GM12878 (cell line): ENCODE measurements at regions not wholly inside any gene's neighbourhood (a gene's known extent, or its start where the extent isn't known, plus 50 kb on each side); places are given as distances from the start of the nearest gene placed in this dataset.

ENCODE experiments used
- ATAC-seq: fragments of 200-7000 bp; cut with Tn5 transposase; 3 replicates; pipeline ENCODE4 v1.9.1; 2020; ENCODE audit warnings: mild to moderate bottlenecking, moderate library complexity
- BruUV-seq: library from RNA; stranded (reverse); fragments of 400-500 nt; replicated peaks from 2 replicates; lab custom pipeline; 2021; lab: Mats Ljungman, UMichigan
- CTCF ChIA-PET: fragments of 300-600 bp; sonication (Branson Sonifier 250); formaldehyde crosslinking; extraction: SDS; loops from one replicate; lab custom pipeline; 2021; ENCODE audit warnings: inconsistent platforms; lab: Yijun Ruan, JAX
- POLR2A ChIA-PET: fragments of 350-600 bp; formaldehyde crosslinking; extraction: SDS; loops from one replicate; lab custom pipeline; 2021; ENCODE audit warnings: inconsistent platforms; lab: Charles Lee
- RAD21 ChIA-PET: fragments of 300-600 bp; sonication (Branson Sonifier 250); formaldehyde crosslinking; loops from one replicate; lab custom pipeline; 2023; ENCODE audit warnings: antibody characterized with exemption; ENCODE audit not compliant: unreplicated experiment; lab: Charles Lee
- SMC1A ChIA-PET: fragments of 300-600 bp; sonication (Branson Sonifier 250); formaldehyde crosslinking; loops from one replicate; lab custom pipeline; 2023; ENCODE audit not compliant: unreplicated experiment, uncharacterized antibody; lab: Charles Lee
- DNase-seq: peaks from one replicate; pipeline ENCODE4 v3.0.0-alpha.2; 2011; ENCODE audit warnings: low read depth, low spot score
- FAIRE-seq: peaks from 3 replicates; lab custom pipeline; 2011; peaks lifted over from hg19 to GRCh38; lab: Jason Lieb, UNC
- H2AFZ ChIP-seq: 2 replicates; pipeline ENCODE4 v1.6.0; 2011; ENCODE audit warnings: low read depth, low read length, control low read depth; ENCODE audit not compliant: control insufficient read depth
- H3K27ac ChIP-seq: 2 replicates; pipeline ENCODE4 v1.5.1; 2011; ENCODE audit warnings: control low read depth; ENCODE audit not compliant: control insufficient read depth, insufficient read depth
- H3K27me3 ChIP-seq, 2 experiments: replicated peaks in 1 of 2; 2 replicates each; pipeline versions ENCODE4 v1.6.0 to v1.6.1; 2011; ENCODE audit warnings: low read length in 1 of 2; ENCODE audit not compliant: control insufficient read depth in 2 of 2, insufficient read depth in 2 of 2
- H3K36me3 ChIP-seq, 2 experiments: 2 replicates each; pipeline ENCODE4 v1.5.1; 2011; ENCODE audit warnings: low read length in 1 of 2; ENCODE audit not compliant: control insufficient read depth in 2 of 2, insufficient read depth in 2 of 2
- H3K4me1 ChIP-seq: 2 replicates; pipeline ENCODE4 v1.6.1; 2011; ENCODE audit warnings: mild to moderate bottlenecking, low read length, moderate library complexity, mixed read lengths; ENCODE audit not compliant: control insufficient read depth, insufficient read depth
- H3K4me2 ChIP-seq: 2 replicates; pipeline ENCODE4 v1.6.0; 2011; ENCODE audit warnings: control low read depth; ENCODE audit not compliant: control insufficient read depth, insufficient read depth
- H3K4me3 ChIP-seq: fragments of 200-600 bp; sonication (generic); 2 replicates; pipeline ENCODE4 v1.5.1; 2016
- H3K79me2 ChIP-seq: 2 replicates; pipeline ENCODE4 v1.6.0; 2011; ENCODE audit warnings: low read length; ENCODE audit not compliant: control insufficient read depth, insufficient read depth
- H3K9ac ChIP-seq: 2 replicates; pipeline ENCODE4 v1.8.0; 2011; ENCODE audit warnings: low read length, control low read depth, mixed read lengths; ENCODE audit not compliant: control insufficient read depth, insufficient read depth
- H3K9me3 ChIP-seq: replicated peaks from 3 replicates; pipeline ENCODE4 v1.5.1; 2011; ENCODE audit warnings: mild to moderate bottlenecking, low read length; ENCODE audit not compliant: control insufficient read depth, insufficient read depth
- H4K20me1 ChIP-seq: 2 replicates; pipeline ENCODE4 v1.6.0; 2011; ENCODE audit not compliant: control insufficient read depth, insufficient read depth
- CREM ChIP-seq: IDR thresholded peaks from 2 replicates; pipeline ENCODE4 v1.6.1; 2014; ENCODE audit warnings: antibody characterized with exemption, low read depth
- ESRRA ChIP-seq: IDR thresholded peaks from 2 replicates; pipeline ENCODE4 v1.6.1; 2012; ENCODE audit warnings: mild to moderate bottlenecking, low read length, improper control_type of control experiment
- FOS ChIP-seq: IDR thresholded peaks from 3 replicates; pipeline ENCODE4 v1.6.1; 2011; ENCODE audit warnings: borderline replicate concordance; ENCODE audit not compliant: insufficient read length; ENCODE audit errors: extremely low read depth
- FOXK2 ChIP-seq: fragments of 450-650 bp; IDR thresholded peaks from 2 replicates; pipeline ENCODE4 v1.6.1; 2017; ENCODE audit warnings: mild to moderate bottlenecking, moderate library complexity
- JUNB ChIP-seq: IDR thresholded peaks from 2 replicates; pipeline ENCODE4 v1.6.1; 2016; ENCODE audit warnings: antibody characterized with exemption, mild to moderate bottlenecking
- MEF2B ChIP-seq: fragments of 450-650 bp; IDR thresholded peaks from 2 replicates; pipeline ENCODE4 v1.6.1; 2018; ENCODE audit warnings: mild to moderate bottlenecking, moderate library complexity; ENCODE audit not compliant: partially characterized antibody, poor library complexity, severe bottlenecking
- NFXL1 ChIP-seq: fragments of 450-650 bp; IDR thresholded peaks from 2 replicates; pipeline ENCODE4 v1.6.1; 2017; ENCODE audit warnings: antibody characterized with exemption, mild to moderate bottlenecking, borderline replicate concordance
- RB1 ChIP-seq: fragments of 450-650 bp; formaldehyde crosslinking; IDR thresholded peaks from 2 replicates; pipeline ENCODE4 v1.6.1; 2017; ENCODE audit warnings: mild to moderate bottlenecking, borderline replicate concordance
- SMAD5 ChIP-seq: IDR thresholded peaks from 2 replicates; pipeline ENCODE4 v1.6.1; 2016; ENCODE audit warnings: antibody characterized with exemption, low read depth
- STAT1 ChIP-seq: fragments of 450-650 bp; conservative IDR thresholded peaks from 2 replicates; pipeline ENCODE4 v1.6.1; 2014; ENCODE audit warnings: antibody characterized with exemption, mild to moderate bottlenecking
- YBX1 ChIP-seq: fragments of 450-650 bp; IDR thresholded peaks from 2 replicates; pipeline ENCODE4 v1.6.1; 2016; ENCODE audit warnings: antibody characterized with exemption
- YY1 ChIP-seq: IDR thresholded peaks from 2 replicates; pipeline ENCODE4 v1.6.1; 2011; ENCODE audit warnings: low read depth, mild to moderate bottlenecking, low read length
- WGBS: methylation state at CpG from one replicate; pipeline ENCODE4 v1.1.6; 2016; ENCODE audit warnings: low lambda C conversion rate; ENCODE audit not compliant: insufficient replicate concordance, insufficient coverage; ENCODE audit errors: missing lambda C conversion rate; 5-methylcytosine and 5-hydroxymethylcytosine counted together
- in situ Hi-C: fragments of 300-500 bp; cut with MboI; formaldehyde crosslinking; loops from 9 replicates; pipeline ENCODE4 v1.14.3; 2018; ENCODE audit warnings: mixed read lengths
- intact Hi-C: fragments of 100-400 bp; cut with micrococcal nuclease; formaldehyde crosslinking; loops from one replicate; pipeline ENCODE4 v1.14.2; 2022; ENCODE audit not compliant: unreplicated experiment
- TF ChIP-seq, protein P1 (sequence below): IDR thresholded peaks from 2 replicates; pipeline ENCODE4 v1.6.1; 2012; ENCODE audit warnings: mild to moderate bottlenecking, low read depth, low read length
- TF ChIP-seq, protein P2 (sequence below): IDR thresholded peaks from 2 replicates; pipeline ENCODE4 v1.6.1; 2012; ENCODE audit warnings: improper control_type of control experiment, low read depth, low read length; ENCODE audit not compliant: insufficient replicate concordance
- TF ChIP-seq, protein P3 (sequence below): IDR thresholded peaks from 2 replicates; pipeline ENCODE4 v1.6.1; 2011; ENCODE audit warnings: low read depth, mild to moderate bottlenecking, low read length, moderate library complexity, borderline replicate concordance; ENCODE audit errors: extremely low read depth
- TF ChIP-seq, protein P4 (sequence below): fragments of 450-650 bp; IDR thresholded peaks from 2 replicates; pipeline ENCODE4 v1.6.1; 2016; ENCODE audit warnings: mild to moderate bottlenecking

DNA sequence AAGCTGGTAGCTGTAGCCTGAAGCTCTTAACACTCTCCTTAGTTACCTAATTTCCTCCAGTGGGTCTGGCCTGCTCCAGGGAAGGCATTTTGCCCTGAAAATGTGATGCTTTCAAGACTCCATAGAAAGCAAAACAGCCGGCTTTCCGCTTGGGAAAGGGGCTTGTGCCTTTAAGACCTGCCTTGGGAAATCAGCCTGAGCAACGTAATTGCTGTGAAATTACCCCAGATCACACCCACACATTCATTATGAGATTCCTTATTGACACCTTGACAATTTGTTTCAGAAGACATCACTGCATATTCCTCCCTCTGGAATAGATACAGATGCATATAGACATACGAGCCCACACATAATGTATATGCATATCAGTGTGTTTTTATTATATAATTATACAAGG, 190.5 kb upstream of the SKOR2 start:
- RAD21 ChIA-PET, result no interaction called here
- ATAC-seq, result no peak
- no peak overlapping the region for H3K27ac ChIP-seq
- H3K4me2 ChIP-seq, result no peak overlapping the region
- H3K9ac ChIP-seq, result no peak overlapping the region
- H3K9me3 ChIP-seq, result no peaks in the 10 kb centered on the region; the same call in 2 of the 3 replicates
- CTCF ChIA-PET, result no interaction called here
- BruUV-seq, result no TSS peak
- no peak overlapping the region for H2AFZ ChIP-seq
- no peaks in the 10 kb centered on the region for H3K36me3 ChIP-seq
- H3K4me1 ChIP-seq, result no peaks in the 10 kb centered on the region
- DNase-seq, result no peak
- H3K79me2 ChIP-seq, result no peaks in the 10 kb centered on the region
- 6% methylated on average over 4 of the region's 4 CpGs for WGBS
- POLR2A ChIA-PET, result no interaction called here
- in situ Hi-C loops, result no loop called here
- H3K27me3 ChIP-seq, result no peaks in the 10 kb centered on the region; a peak in 1 of 4 replicates
- intact Hi-C loops, result no loop called here
- H4K20me1 ChIP-seq, result no peaks in the 10 kb centered on the region
- no peak for FAIRE-seq
- no peak overlapping the region for H3K4me3 ChIP-seq
- SMC1A ChIA-PET, result no interaction called here
- no peak for TF ChIP-seq JUNB
- TF ChIP-seq YBX1, result no peak
- TF ChIP-seq CREM, result no peak
- TF ChIP-seq RB1, result no peak
- TF ChIP-seq ESRRA, result no peak
- TF ChIP-seq YY1, result no peak
- no peak for TF ChIP-seq FOS
- TF ChIP-seq, protein P1, sequence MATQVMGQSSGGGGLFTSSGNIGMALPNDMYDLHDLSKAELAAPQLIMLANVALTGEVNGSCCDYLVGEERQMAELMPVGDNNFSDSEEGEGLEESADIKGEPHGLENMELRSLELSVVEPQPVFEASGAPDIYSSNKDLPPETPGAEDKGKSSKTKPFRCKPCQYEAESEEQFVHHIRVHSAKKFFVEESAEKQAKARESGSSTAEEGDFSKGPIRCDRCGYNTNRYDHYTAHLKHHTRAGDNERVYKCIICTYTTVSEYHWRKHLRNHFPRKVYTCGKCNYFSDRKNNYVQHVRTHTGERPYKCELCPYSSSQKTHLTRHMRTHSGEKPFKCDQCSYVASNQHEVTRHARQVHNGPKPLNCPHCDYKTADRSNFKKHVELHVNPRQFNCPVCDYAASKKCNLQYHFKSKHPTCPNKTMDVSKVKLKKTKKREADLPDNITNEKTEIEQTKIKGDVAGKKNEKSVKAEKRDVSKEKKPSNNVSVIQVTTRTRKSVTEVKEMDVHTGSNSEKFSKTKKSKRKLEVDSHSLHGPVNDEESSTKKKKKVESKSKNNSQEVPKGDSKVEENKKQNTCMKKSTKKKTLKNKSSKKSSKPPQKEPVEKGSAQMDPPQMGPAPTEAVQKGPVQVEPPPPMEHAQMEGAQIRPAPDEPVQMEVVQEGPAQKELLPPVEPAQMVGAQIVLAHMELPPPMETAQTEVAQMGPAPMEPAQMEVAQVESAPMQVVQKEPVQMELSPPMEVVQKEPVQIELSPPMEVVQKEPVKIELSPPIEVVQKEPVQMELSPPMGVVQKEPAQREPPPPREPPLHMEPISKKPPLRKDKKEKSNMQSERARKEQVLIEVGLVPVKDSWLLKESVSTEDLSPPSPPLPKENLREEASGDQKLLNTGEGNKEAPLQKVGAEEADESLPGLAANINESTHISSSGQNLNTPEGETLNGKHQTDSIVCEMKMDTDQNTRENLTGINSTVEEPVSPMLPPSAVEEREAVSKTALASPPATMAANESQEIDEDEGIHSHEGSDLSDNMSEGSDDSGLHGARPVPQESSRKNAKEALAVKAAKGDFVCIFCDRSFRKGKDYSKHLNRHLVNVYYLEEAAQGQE, result no peak
- no peak for TF ChIP-seq MEF2B
- no peak for TF ChIP-seq FOXK2
- TF ChIP-seq SMAD5, result no peak
- TF ChIP-seq, protein P2, sequence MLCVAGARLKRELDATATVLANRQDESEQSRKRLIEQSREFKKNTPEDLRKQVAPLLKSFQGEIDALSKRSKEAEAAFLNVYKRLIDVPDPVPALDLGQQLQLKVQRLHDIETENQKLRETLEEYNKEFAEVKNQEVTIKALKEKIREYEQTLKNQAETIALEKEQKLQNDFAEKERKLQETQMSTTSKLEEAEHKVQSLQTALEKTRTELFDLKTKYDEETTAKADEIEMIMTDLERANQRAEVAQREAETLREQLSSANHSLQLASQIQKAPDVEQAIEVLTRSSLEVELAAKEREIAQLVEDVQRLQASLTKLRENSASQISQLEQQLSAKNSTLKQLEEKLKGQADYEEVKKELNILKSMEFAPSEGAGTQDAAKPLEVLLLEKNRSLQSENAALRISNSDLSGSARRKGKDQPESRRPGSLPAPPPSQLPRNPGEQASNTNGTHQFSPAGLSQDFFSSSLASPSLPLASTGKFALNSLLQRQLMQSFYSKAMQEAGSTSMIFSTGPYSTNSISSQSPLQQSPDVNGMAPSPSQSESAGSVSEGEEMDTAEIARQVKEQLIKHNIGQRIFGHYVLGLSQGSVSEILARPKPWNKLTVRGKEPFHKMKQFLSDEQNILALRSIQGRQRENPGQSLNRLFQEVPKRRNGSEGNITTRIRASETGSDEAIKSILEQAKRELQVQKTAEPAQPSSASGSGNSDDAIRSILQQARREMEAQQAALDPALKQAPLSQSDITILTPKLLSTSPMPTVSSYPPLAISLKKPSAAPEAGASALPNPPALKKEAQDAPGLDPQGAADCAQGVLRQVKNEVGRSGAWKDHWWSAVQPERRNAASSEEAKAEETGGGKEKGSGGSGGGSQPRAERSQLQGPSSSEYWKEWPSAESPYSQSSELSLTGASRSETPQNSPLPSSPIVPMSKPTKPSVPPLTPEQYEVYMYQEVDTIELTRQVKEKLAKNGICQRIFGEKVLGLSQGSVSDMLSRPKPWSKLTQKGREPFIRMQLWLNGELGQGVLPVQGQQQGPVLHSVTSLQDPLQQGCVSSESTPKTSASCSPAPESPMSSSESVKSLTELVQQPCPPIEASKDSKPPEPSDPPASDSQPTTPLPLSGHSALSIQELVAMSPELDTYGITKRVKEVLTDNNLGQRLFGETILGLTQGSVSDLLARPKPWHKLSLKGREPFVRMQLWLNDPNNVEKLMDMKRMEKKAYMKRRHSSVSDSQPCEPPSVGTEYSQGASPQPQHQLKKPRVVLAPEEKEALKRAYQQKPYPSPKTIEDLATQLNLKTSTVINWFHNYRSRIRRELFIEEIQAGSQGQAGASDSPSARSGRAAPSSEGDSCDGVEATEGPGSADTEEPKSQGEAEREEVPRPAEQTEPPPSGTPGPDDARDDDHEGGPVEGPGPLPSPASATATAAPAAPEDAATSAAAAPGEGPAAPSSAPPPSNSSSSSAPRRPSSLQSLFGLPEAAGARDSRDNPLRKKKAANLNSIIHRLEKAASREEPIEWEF, result no peak
- TF ChIP-seq, protein P3, sequence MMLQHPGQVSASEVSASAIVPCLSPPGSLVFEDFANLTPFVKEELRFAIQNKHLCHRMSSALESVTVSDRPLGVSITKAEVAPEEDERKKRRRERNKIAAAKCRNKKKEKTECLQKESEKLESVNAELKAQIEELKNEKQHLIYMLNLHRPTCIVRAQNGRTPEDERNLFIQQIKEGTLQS, result no peak
- TF ChIP-seq, protein P4, sequence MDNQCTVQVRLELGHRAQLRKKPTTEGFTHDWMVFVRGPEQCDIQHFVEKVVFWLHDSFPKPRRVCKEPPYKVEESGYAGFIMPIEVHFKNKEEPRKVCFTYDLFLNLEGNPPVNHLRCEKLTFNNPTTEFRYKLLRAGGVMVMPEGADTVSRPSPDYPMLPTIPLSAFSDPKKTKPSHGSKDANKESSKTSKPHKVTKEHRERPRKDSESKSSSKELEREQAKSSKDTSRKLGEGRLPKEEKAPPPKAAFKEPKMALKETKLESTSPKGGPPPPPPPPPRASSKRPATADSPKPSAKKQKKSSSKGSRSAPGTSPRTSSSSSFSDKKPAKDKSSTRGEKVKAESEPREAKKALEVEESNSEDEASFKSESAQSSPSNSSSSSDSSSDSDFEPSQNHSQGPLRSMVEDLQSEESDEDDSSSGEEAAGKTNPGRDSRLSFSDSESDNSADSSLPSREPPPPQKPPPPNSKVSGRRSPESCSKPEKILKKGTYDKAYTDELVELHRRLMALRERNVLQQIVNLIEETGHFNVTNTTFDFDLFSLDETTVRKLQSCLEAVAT, result no peak
- TF ChIP-seq STAT1, result no peak
- TF ChIP-seq NFXL1, result no peak
